AG08395 (cell line): ENCODE measurements at regions not wholly inside any gene's neighbourhood (a gene's known extent, or its start where the extent isn't known, plus 50 kb on each side); places are given as distances from the start of the nearest gene placed in this dataset.
"Not testable (repeated sequence)": the region's sequence is repeated elsewhere in the genome, so short reads cannot be mapped to it uniquely, and the experiment has no call there.

ENCODE experiments used
- DNase-seq: peaks from one replicate; pipeline ENCODE4 v3.0.0; 2012; ENCODE audit warnings: mixed read lengths, low spot score

DNA sequence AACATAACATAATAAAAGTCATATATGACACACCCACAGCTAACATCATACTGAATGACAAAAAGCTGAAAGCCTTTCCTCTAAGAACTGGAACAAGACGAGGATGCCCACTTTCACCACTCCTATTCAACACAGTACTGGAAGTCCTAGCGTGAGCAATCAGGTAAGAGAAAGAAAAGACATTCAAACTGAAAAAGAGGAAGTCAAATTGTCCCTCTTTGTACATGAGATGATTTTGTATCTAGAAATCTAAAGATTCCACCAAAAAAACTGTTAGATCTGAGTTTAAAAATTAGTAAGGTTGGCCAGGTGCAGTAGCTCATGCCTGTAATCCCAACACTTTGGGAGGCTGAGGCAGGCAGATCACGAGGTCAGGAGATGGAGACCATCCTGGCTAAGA lies 70.1 kb upstream of the PROKR2 start:
- DNase-seq: not testable (repeated sequence)

DNA sequence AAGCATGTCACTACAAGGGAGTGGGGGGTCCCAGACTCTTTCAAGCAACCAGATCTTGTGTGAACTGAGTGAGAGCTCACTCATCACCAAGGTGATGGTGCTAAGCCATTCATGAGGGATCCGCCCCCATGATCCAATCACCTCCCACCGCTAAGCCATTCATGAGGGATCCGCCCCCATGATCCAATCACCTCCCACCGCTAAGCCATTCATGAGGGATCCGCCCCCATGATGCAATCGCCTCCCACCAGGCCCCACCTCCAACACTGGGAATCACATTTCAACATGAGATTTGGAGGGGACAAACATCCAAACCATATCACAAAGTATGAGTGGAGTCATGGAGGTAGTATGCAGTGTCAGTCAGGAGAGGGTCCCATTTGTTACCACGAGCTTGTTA lies 64.8 kb upstream of the PROKR2 start:
- DNase-seq: not testable (repeated sequence)

DNA sequence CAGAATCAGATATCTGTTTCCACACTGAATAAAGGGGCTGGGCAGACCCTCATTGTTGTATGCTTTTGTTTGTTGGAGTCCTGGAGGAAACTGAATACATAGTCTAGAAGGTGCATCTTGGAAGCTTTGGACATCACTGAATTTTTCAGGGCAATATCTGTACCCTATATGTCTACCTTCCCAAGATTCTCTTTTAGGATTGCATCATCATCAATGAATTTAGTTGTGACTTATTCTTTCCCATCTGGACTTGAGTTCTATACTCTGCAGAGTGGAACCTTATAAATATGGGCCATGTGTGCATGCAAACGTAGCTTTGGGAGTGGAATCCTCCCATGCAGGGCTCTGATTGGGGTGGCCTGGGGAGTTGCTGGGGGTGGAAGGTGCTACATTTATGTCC lies 60.7 kb upstream of the PROKR2 start:
- DNase-seq: no peak

DNA sequence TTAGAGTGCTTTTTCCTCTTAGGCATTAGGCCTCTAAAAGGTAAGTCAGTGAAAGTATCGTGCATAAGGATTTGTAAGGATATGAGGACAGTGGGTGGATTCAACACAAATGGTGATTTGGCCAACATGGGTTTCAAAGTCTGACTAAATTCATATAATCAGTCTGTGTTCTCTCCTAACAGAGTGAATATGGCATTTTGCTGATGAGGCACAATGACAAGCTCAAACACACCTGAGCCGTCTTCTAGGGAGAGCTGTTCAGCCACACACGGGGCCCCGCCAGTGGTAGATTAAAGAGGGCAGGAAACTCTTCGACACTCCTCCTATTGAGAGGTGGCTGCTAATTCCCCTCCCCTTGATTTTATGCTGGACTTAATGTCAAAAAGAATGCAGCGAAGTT lies 59.5 kb upstream of the PROKR2 start:
- DNase-seq: no peak

DNA sequence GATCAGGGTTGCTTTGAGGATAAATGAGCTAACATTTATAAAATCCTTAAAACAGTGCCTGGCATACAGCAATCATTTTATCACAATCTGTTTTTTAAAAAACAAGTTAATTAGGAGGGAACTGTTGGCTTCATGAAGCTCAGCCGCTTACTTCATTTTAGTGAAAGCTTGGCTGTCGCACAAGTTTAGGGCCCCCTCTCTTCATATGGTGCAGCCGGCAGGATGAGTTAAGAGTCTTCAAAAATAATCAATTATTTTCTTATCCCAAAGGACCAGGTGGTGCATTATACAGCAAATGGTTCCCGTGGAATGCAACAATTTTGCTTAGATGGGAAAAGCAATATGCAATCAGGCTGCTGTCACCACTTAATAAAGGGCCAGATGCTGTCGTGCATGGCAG lies 57.4 kb upstream of the PROKR2 start:
- DNase-seq: no peak

DNA sequence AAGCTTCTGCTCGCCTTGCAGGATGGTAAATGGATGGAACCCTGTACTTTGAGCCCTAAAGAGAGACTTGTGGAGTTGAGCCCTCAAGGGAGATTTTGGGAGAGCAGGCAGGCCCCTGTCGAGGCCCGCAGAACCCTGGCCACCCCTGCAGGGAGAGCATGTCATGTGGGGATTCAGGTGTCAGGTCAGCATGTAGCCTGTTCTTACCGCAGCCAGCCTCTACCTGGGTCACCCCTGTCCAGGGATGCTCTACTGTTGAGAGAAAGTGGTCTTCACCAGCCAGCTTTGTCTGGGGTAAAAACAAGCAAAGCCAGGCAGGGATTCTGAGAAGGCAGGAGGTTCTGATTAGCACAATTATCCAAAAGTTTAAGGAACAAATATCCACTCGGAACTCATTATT lies 55.6 kb upstream of the PROKR2 start:
- DNase-seq: no peak

DNA sequence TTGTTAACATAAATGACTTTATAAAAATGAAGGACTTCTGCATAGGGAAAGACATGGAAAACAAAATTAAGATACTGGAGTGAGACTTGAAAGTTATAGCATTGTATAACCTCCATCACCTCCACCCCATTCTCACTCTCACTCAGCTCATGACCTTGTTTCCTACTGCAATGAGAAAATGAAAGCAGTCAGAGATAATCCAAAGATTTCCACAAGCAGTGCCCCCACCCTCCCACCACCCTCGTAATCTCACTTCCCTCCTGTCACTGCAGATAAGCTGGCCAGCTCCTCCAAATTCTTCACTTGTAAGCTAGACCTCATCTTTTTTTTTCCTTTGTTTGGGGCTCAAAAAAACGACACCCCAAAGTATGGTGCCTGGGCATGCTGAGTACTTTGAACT lies 52.9 kb upstream of the PROKR2 start:
- DNase-seq: no peak
